Cardiac septum (tissue), 1 donor: ENCODE measurements at regions not wholly inside any gene's neighbourhood (a gene's known extent, or its start where the extent isn't known, plus 50 kb on each side); places are given as distances from the start of the nearest gene placed in this dataset.

Source experiments
- DNase-seq: peaks from one replicate; pipeline ENCODE4 v3.0.0-alpha.2; 2020; ENCODE audit warnings: low spot score
- intact Hi-C: fragments of 100-400 bp; cut with DNase I; formaldehyde crosslinking; loops from one replicate; pipeline ENCODE4 v1.14.0; 2022
- donor health status: DM: no; HTN: no; CAD: no.

DNA sequence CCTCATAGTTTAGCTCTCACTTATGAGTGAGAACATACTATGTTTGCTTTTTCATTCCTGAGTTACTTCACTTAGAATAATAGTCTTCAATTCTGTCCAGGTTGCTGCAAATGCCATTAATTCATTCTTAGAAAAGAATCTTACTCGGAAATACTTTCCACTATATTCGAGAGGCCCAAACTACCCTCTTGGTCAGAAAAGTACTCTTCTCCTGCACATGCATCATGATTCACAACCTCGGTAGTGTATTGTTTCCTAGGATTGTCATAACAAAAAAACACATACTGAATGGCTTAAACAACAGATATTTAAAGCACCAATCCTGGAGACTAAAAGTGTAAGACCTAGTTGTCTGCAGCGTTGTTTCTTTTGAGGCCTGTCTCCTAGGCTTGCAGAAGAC, 364.0 kb upstream of the SLC14A2 start:
- intact Hi-C loops = no loop called here
- DNase-seq = no peak

DNA sequence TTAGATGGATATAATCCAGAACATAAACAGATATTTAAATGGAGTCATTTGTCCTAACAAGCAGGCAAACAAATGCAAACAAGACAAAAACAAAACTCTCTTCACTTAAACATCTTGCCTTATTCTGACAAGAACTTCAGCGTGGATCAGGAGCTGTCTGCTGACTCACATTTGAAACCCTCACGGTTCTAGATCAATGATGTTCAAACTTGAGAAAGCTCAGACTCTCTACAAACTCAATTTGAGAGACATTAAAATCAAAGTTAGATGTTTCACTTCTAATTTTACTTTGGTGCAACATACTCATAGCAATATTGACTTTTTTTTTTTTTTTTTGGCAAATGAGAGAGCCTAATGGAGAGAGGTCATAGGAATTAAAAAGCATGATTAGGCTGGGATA, 362.8 kb upstream of the SLC14A2 start:
- intact Hi-C loops = no loop called here
- no peak for DNase-seq

DNA sequence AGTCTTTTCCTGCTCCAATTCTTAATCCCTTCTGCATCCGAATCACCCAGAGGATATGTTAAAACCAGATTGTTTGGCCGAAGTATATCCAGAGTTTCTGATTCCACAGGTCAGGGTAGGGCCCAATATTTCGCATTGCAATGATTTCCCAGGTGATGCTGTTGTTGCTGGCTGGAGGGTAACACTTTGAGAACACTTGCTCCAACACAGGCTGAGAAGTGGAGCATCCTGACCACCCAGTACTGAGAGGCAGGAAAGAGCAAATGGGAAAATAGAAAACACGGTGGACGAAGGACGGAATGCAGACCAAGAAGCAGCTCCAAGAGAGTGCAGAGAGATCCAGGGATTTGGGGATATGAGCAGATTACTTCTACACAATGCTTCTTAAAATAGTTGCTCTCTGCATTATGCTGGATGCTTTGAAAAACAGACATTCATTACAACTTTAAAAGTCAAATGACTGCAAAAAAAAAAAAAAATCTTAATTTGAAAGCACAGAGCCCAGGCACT, 362.2 kb upstream of the SLC14A2 start:
- DNase-seq = no peak
- intact Hi-C loops = no loop called here

DNA sequence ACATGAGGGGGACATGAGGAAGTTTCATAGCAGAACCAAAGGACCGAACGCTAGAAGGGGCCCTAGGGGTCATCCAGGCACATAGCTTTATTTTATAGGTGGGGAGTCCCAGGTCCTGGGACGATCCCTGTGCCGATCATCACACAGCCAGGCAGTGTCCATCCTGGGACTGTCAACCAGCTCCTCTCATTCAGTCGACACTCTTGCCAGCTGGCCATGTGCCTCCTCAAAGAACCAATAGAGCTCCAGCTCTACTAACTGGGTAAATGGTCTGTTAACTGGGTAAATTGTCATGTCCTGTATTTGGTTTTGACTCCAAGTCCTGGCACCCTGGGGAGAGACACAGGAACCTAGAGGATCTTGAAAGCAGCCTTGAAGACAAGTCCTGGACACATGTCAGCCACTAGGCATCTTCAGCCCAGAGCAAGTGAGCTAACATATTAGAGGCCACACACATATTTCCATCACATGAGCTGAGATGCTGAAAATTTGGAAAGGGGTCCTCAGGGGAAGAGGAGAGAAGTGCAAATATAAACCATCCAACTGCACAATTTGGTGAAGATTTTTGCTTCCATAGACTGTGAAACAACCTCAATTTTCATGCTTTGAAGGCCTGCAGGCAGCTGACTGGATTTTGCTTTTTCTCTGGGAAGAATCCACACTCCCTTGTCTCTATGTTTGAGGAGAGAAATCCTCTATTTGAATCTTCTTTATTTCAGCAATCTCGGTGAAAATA, 361.1 kb upstream of the SLC14A2 start:
- intact Hi-C loops = no loop called here
- DNase-seq = no peak

DNA sequence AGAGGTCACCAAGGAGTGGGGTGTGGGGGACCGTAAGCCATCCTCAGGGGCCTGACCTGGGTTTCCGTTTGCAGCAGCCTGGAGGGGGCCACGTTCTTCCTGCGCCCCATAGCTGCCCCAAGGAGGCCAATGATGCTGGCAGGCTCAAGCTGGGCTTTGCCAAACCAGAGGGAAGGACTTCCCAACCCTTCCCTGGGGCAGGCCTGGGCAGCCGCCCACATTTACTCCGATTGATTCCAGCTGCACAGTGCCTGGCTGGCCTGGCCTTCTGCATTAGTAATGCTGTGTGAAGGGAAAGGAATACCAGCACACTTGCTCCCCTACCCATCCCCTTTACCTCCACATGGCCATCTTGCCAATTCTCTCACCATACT, 360.6 kb upstream of the SLC14A2 start:
- intact Hi-C loops = no loop called here
- DNase-seq = no peak

DNA sequence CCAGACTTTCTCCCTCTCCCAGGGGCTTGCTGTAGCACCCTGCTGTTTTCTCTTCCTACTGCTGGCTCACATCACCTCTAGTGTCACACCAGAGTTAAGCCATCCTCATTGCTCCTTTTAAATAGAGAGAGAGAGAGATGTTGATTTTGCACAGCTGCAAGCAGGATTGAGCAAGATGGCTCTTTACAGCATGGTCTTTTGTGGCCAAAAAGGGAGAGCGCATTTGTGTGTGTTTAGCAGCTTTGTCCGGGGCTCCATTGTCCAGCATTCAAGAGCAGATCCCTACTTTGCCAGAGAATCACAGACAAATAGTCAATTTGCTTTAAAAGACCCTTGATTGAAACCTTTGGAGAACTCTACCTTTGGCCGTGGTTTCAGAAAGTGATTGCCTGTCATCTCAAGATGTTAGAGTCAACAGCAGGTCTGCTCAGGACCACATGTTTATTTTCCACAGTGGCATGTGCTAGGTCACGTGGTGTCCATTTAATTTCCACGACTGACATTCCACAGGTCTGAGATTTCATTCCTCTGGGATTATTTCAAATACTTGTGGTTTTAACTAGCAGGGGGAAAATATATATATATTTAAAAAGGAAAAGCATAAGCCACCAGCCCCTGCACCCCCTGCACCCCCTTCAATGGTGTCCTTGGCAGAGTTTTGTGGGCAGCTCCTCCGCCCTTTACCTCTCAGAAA, 359.9 kb upstream of the SLC14A2 start:
- intact Hi-C loops = no loop called here
- no peak for DNase-seq

DNA sequence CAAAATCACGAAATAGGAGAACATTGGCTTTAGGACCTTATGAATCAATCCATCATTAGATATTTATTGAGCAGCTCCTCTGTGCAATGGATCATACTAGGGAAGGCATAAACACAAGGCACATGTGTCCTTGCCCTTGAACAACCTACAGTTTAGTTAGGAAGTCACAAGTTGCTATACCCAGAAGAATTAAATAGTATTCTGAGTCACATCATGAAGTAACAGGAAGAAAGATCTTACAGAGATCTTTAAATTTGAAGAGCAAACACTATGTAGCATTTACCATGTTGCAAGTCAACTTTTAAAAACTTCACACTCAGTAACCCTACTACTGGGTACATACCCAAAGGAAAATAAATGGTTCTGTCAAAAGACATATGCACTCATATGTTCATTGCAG, 355.2 kb upstream of the SLC14A2 start:
- intact Hi-C loops = no loop called here
- DNase-seq = no peak

DNA sequence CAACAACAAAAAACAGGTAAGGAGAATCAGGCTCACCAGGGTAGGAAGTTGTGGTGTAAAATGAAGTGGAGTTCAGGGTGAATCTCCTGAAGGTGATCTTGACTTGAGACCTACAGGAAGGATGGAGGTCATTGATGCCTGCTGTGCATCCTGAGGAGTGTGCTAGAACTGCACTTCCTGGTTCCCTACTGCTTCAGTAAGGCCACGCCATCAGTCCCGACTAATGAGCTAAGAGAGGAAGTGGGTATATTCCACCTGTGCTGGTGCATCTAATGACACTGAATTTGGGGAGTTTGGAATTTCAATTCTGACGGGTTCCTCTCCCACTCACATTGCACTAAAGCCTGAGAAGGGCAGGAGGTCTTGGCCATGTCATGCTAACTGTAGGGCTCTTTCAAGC, 349.3 kb upstream of the SLC14A2 start:
- intact Hi-C loops = no loop called here
- no peak for DNase-seq

DNA sequence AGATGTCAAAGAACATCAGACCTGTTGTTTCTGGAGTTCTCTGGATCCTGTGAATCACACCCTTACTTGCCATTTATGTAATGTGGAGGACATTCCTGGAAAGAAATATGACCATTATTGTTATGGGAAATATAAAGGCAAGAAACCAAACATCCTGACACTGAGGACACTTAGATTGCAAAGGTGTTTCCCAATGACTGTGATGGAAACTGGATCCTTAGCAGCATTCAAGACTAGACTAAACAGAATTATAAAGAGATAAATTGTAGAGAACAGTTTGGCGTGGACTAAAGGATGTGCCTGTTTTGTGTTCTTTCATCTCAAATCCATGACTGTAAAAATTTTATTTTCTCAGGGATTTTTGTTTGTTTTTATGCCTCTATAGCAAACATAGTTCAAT, 347.7 kb upstream of the SLC14A2 start:
- DNase-seq = no peak
- intact Hi-C loops = no loop called here

DNA sequence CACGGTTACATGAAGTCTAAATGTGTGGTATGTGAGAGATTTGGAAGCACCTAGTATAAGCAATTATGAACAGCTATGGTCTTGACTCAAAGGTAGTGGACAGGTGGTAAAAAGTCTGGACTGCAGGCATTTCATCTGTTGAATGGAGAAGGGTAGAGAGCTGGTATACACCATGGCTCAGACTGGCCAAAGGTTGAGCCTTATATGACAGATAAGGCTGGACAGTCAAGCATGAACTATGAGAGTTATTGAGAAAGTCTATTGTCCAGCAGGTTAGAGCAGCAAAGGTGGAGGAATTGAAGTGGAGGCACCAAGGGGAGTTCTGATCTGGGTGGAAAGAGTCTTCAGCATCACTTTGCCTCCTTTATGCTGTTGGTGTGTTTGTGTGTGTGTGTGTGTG, 346.7 kb upstream of the SLC14A2 start:
- no peak for DNase-seq
- intact Hi-C loops = no loop called here

DNA sequence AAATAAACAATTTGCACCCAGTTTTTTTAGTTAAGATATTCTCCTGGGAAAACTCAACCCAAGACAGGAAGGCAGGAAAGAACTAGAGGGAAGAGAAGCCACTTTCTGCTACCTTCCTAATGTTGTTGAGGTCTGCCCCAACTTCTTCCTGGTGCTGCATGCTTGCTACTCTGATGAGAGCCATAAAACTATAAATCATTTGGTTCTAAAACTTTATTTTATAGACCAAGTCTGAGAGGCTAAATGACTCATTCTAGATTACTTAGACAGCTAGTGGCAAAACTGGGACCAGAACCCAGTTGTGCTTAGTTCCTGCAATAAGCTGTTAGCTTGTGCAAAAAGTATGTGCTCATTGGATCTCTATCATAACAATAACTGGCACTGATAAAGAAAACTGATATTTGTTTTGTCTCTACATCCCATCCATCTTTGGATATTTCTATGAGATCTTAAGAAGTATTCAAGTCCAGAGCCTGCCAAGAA, 344.9 kb upstream of the SLC14A2 start:
- intact Hi-C loops = no loop called here
- no peak for DNase-seq

DNA sequence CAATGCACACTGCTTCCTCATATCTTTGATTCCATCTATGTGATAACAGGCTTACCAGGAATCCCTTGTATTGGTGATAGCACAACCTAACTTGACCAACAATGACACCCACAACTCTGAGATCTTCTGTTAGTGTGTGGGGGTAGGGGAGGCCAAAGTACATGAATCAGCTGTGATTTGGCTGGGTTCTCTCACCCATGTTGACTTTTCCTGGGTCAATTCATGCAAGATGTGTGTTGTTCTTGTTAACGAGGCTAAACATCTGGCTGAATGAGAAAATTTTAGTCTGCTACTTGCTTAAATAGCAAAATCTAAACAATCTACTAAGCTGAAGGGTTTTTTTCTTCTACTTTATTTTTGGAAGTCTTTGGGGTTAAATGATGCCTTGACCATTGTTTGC, 341.2 kb upstream of the SLC14A2 start:
- intact Hi-C loops = no loop called here
- no peak for DNase-seq

DNA sequence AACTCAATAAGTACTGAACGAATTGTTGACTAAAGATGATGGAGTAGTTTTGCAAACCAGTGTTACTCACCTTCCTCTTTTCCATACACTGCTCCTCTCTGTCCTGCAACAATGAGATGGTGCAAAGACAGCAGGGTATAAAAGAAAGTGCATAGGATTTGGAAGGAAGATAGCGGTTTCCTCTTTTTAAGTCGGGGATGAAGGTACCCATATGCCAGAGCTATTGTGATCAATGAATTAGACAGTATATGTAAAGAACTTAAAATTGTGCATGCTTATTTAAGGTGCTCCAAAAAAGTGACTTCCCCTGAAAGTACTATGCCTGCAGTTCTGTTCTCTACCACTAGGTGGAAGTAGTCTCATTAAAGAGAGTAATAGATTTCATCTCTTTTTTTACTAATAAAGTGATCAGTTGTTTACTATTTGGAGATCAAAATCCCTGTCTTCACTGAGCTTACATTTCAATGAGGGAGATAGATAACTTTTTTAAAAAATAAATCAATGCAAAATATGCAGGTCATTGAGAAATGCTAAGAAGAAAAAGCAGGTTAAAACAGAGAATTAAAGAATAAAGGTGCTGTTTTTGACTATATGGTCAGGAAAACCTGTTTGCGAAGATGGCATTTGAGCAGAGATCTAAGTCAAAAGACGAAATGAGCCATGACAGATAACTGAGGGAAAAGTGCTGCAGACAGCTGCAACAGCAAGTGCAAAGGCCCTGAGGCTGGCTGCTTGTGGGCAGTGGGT, 339.7 kb upstream of the SLC14A2 start:
- no peak for DNase-seq
- intact Hi-C loops = no loop called here

DNA sequence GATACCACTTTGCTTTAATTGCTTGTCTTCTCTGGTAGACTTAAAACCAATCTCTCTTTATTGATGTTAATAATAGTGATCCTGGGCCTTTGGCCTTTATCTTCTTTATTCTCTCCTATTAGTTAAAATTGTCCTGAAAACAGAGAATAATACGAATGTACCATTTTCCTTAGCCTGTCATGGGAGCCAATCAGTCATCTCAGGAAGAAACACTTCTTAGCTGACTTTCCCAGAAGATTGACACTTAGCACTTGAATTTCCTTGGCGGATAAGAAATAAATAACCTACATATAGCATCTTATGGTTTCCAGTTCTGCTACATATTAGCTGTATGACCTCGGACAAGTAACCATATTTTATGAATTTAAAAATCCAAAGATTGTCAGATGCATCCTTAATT, 338.4 kb upstream of the SLC14A2 start:
- intact Hi-C loops = no loop called here
- DNase-seq = no peak

DNA sequence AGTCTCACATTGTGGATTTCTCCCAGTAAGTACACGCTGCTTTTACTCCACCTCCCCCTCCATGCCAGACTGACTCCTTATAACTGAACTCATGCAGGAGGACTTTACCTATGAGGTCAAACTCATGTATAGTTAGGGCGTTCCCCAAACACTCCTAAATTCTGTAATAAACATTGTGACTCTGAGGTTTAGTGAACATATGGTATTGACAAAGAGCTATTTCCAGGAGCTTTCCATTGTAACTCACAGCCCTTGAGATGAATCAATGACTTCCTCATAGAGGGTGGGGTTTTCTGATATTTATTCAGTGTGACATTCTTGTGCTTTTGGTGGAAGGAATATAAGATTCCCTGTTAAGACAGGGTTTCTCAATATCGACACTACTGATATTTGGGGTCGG, 337.4 kb upstream of the SLC14A2 start:
- intact Hi-C loops = no loop called here
- DNase-seq = no peak

DNA sequence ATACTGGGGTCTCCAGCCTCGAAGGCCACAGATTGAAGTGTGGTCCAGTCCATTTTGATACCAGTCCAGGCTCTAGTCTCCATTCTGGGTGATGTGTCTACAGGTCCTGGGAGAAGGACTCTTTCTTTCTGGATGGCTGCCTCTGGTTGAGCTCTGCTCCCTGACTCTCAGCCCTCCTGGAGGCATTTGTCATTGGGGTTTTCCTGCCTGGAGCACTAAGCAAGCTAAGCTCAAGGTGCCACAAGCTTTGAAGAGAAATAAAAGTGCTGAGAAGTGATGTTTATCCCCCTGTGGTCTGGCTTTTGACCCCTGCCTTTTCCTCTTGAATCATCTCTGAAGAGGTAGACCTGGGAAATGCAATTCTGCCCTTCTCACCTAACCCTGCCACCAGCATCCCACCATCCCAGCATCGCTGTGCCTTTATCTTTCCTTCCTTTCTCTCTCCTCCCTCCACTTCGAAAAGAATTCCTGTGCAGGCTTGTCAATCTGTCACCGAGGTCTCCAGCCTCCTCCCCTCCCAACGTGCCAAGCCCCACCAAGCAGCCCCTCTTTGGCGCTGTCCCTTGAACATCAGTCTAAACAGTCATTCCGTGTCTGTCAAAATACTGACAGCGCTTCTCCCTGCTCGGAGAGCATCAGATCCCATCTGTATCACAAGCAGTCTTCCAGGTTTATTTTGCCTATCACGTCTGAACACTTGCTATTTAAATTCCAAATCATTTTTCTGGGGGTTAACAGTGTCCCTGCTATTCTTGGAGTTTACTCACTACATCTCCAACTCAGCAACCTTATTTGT, 334.6 kb upstream of the SLC14A2 start:
- DNase-seq = no peak
- intact Hi-C loops = no loop called here

DNA sequence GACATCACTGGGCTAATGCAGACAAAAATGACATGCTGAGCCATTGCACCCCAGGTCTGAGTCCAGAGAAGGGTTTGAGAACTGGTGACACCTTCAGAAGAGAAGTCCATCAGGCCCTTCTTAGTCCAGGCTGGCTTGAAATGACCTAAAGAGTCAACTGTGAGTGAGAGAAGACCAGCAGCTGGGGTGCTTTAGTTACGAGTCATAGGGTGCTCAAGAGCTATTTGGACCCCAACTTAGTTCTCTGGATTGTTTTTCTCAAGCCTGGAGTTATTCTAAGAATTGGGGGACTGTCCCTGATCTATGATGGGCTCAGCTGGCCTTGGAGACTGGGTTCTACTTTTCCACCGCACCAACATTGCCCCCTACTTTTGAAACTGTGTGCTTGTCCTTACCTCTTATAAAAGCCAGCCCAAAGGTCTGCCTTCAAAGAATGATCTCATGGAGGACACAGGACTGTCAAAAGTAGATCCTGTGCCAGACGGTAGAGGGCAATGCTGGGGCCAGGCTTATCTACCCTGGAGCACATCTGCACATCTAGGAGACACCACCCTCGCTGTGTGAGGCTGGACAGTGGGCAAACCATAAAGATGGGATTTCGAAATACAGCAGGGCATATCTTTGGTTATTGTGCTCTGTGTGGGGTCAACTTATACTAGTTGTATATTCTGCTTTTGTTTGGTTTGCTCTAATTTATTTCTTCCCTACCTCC, 333.0 kb upstream of the SLC14A2 start:
- no peak for DNase-seq
- intact Hi-C loops = no loop called here

DNA sequence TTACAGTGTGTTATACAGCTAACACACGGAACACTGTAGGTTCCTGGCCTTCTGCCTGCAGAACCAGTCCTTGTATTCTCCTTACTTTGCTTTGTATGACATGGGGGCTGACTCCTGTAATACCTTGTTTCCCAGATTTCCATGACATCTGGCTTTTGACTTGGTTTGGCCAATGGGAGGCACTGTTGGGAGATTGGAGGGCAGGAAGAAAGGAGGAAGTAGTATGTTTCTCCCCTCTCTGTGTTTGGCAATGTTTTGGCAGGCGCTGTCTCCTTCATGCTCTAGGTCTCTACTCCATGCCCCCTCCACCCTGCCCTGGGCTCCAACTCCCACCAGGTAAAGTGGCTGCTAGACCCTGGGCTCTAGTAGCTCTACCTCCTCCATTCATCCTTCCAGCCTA, 331.1 kb upstream of the SLC14A2 start:
- no peak for DNase-seq

DNA sequence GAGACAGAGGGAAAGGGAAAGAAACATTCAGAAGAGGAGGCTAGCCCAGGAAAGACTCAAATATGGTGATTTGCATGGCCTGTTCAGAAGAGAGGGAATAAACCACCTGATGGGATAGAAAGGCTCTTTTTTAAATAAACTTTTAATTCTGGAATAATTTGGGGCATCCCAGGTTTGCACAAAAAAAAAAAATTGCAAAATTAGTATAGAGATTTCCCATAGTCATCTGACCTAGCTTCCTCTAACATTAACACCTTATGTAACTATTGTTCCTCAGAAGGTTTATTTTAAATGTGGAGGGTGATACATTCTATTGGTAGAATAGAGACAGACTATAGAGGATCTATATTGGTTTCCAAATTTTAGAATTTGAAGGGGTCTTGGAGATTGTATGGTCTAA, 330.4 kb upstream of the SLC14A2 start:
- intact Hi-C loops = no loop called here
- DNase-seq = no peak

More for the DNA sequence above, 331.1 kb upstream of the SLC14A2 start:
- intact Hi-C loops = no loop called here
